Gastrocnemius medialis (tissue), 4 donors: ENCODE measurements at regions not wholly inside any gene's neighbourhood (a gene's known extent, or its start where the extent isn't known, plus 50 kb on each side); places are given as distances from the start of the nearest gene placed in this dataset.

ENCODE experiments used
- ATAC-seq, 2 donors: fragments of 150-250 bp; one replicate each; pipeline ENCODE4 v1.9.1; 2016
- DNase-seq, 2 donors: peaks; one replicate each; pipeline ENCODE4 v3.0.0-alpha.2; 2019
- H3K27ac ChIP-seq, 4 donors: fragments of 200-600 bp; sonication (generic); 1 replicate in 1 of 4; 2 replicates in 3 of 4; pipeline ENCODE4 v1.5.1; 2016 to 2018; ENCODE audit warnings: mild to moderate bottlenecking in 2 of 4, moderate library complexity in 1 of 4
- H3K27me3 ChIP-seq, 3 donors: fragments of 200-600 bp; sonication (generic) in 2 of 3; 1 replicate in 1 of 3; 2 replicates in 2 of 3; pipeline versions ENCODE4 v1.5.1 to v1.6.0; 2016 to 2019; ENCODE audit warnings: mild to moderate bottlenecking in 1 of 3, moderate library complexity in 1 of 3
- H3K36me3 ChIP-seq, 2 donors: fragments of 200-600 bp; sonication (generic) in 1 of 2; one replicate each; pipeline ENCODE4 v1.5.1; 2017 to 2018
- H3K4me1 ChIP-seq, 2 donors: fragments of 200-600 bp; sonication (generic) in 1 of 2; one replicate each; pipeline ENCODE4 v1.5.1; 2016 to 2017; ENCODE audit warnings: mild to moderate bottlenecking in 2 of 2
- H3K4me3 ChIP-seq, 4 donors: fragments of 200-600 bp; sonication (generic) in 3 of 4; 1 replicate in 1 of 4; 2 replicates in 3 of 4; pipeline ENCODE4 v1.5.1; 2016 to 2019; ENCODE audit warnings: mild to moderate bottlenecking in 2 of 4
- H3K9me3 ChIP-seq, 3 donors: fragments of 200-600 bp; sonication (generic) in 2 of 3; 1 replicate in 1 of 3; 2 replicates in 2 of 3; pipeline ENCODE4 v1.5.1; 2016 to 2019
- POLR2A ChIP-seq, 2 donors: fragments of 450-650 bp; IDR thresholded peaks; one replicate each; pipeline ENCODE4 v1.6.1; 2017; ENCODE audit warnings: antibody characterized with exemption in 2 of 2, mild to moderate bottlenecking in 2 of 2, moderate library complexity in 2 of 2
- in situ Hi-C, 4 donors: fragments of 200-750 bp; cut with MboI; loops; one replicate each; pipeline versions ENCODE4 v1.15.0 to v1.8.0; 2017; ENCODE audit warnings: low sequenced_read_pairs in 4 of 4
- intact Hi-C: fragments of 100-400 bp; cut with DNase I; formaldehyde crosslinking; loops from one replicate; pipeline ENCODE4 v1.15.1; 2023; ENCODE audit warnings: low total_unique reads
- microRNA counts, 2 donors: library from miRNA; unstranded; fragments of <30 nt; microRNA quantifications; one replicate each; lab custom pipeline; 2016
- microRNA-seq, 2 donors: library from miRNA; unstranded; fragments of <30 nt; microRNA quantifications; one replicate each; pipeline ENCODE4, GENCODE V29; 2016; ENCODE audit warnings: borderline replicate concordance in 2 of 2
- TF ChIP-seq, protein P1 (sequence below), 5 experiments: fragments of 450-650 bp in 3 of 5; fragments of 200-600 bp in 2 of 5; sonication (generic) in 2 of 5; IDR thresholded peaks in 4 of 5; conservative IDR thresholded peaks in 1 of 5; 1 replicate in 4 of 5; 2 replicates in 1 of 5; pipeline ENCODE4 v1.5.1; 2016 to 2019; ENCODE audit warnings: antibody characterized with exemption in 5 of 5, mild to moderate bottlenecking in 3 of 5, moderate library complexity in 3 of 5

- ATAC-seq = no peak
- no peaks in the 10 kb centered on the region for H3K9me3 ChIP-seq
- peaks cover 10 to 14% of the 10 kb centered on the region in 2 donors for H3K4me1 ChIP-seq
- H3K36me3 ChIP-seq = no peaks in the 10 kb centered on the region
- H3K27me3 ChIP-seq = no peaks in the 10 kb centered on the region
- intact Hi-C loops = no loop called here
- TF ChIP-seq, protein P1, sequence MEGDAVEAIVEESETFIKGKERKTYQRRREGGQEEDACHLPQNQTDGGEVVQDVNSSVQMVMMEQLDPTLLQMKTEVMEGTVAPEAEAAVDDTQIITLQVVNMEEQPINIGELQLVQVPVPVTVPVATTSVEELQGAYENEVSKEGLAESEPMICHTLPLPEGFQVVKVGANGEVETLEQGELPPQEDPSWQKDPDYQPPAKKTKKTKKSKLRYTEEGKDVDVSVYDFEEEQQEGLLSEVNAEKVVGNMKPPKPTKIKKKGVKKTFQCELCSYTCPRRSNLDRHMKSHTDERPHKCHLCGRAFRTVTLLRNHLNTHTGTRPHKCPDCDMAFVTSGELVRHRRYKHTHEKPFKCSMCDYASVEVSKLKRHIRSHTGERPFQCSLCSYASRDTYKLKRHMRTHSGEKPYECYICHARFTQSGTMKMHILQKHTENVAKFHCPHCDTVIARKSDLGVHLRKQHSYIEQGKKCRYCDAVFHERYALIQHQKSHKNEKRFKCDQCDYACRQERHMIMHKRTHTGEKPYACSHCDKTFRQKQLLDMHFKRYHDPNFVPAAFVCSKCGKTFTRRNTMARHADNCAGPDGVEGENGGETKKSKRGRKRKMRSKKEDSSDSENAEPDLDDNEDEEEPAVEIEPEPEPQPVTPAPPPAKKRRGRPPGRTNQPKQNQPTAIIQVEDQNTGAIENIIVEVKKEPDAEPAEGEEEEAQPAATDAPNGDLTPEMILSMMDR (IDR thresholded peaks at IDR 0.05 in 4 of 5, conservative IDR thresholded peaks at IDR 0.05 in 1 of 5) = no peak
- no peak for TF ChIP-seq POLR2A (IDR thresholded peaks at IDR 0.05)
- no peak overlapping the region for H3K27ac ChIP-seq
- in situ Hi-C loops = loop anchor here in 1 of 4 donors (5.0 to 25.0 kb wide), 2 partner anchors 127 to 512 kb away; no protein-coding TSS in a partner anchor
- DNase-seq = no peak
- H3K4me3 ChIP-seq = no peak overlapping the region
Measured at GRCh38 chr9:94199776-94200175, 59.3 kb upstream of the ZNF169 start.

DNA sequence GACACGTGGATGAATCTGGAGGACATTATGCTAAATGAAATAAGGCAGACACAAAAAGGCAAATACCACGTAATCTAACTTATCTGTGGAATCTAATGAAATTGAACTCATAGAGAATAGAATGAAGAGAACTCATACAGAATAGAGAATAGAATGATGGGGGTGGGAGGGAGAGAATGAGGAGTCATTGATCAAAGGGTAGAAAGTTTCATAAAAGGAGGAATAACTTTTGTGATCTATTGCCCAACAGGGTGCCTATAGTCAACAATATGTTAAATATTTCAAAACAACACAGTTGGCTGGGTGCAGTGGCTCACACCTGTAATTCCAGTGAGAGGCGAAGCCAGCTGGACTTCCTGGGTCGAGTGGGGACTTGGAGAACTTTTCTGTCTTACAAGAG is 54.9 kb upstream of the ZNF169 start:
- ATAC-seq (no peak), DNase-seq (no peak)
- H3K27ac ChIP-seq = no peak overlapping the region
- TF ChIP-seq, protein P1 (IDR thresholded peaks at IDR 0.05 in 4 of 5, conservative IDR thresholded peaks at IDR 0.05 in 1 of 5) = no peak
- no peak for TF ChIP-seq POLR2A (IDR thresholded peaks at IDR 0.05)
- H3K9me3 ChIP-seq = no peaks in the 10 kb centered on the region
- H3K27me3 ChIP-seq = no peaks in the 10 kb centered on the region
- in situ Hi-C loops (loop anchor here in 1 of 4 donors (5.0 to 25.0 kb wide), 2 partner anchors 132 to 517 kb away; no protein-coding TSS in a partner anchor), intact Hi-C loops (no loop called here)
- H3K4me3 ChIP-seq = no peak overlapping the region
- H3K36me3 ChIP-seq = no peaks in the 10 kb centered on the region
- peaks cover 1 to 9% of the 10 kb centered on the region in 2 donors for H3K4me1 ChIP-seq

GRCh38 chr9:94207781-94208180 is 51.3 kb upstream of the ZNF169 start:
- in situ Hi-C loops (loop anchor here in 1 of 4 donors (25.0 kb wide), 1 partner anchor 520 kb away; no protein-coding TSS in a partner anchor), intact Hi-C loops (no loop called here)
- no peak for DNase-seq
- no peak for ATAC-seq
- H3K4me1 ChIP-seq = no peaks in the 10 kb centered on the region
- H3K27me3 ChIP-seq = no peaks in the 10 kb centered on the region
- no peaks in the 10 kb centered on the region for H3K9me3 ChIP-seq
- H3K4me3 ChIP-seq = no peak overlapping the region
- H3K27ac ChIP-seq = no peak overlapping the region
- TF ChIP-seq POLR2A (IDR thresholded peaks at IDR 0.05) = no peak
- TF ChIP-seq, protein P1 (IDR thresholded peaks at IDR 0.05 in 4 of 5, conservative IDR thresholded peaks at IDR 0.05 in 1 of 5) = no peak
- H3K36me3 ChIP-seq = no peaks in the 10 kb centered on the region

MicroRNAs in the stretch of these regions (microRNA counts, 767-probe panel; counts per million panel counts)
- 10,288 to 11,024 counts per million in 2 donors for microRNA hsa-let-7d-5p (lab: Ali Mortazavi, UCI)
- 10,392 to 10,718 counts per million in 2 donors for microRNA hsa-let-7f-5p (lab: Ali Mortazavi, UCI)

Small RNAs in the stretch of these regions (microRNA-seq; reads per million reads assigned to microRNA genes)
- gene MIRLET7A1 = 621 to 664 reads per million in 2 donors
- gene MIRLET7D = 25,296 to 29,630 reads per million in 2 donors
- 788 to 816 reads per million in 2 donors for gene MIRLET7F1
